Ovary (tissue), 3 donors: ENCODE measurements at regions not wholly inside any gene's neighbourhood (a gene's known extent, or its start where the extent isn't known, plus 50 kb on each side); places are given as distances from the start of the nearest gene placed in this dataset.

Experiments
- EP300 ChIP-seq: sonication (generic); formaldehyde crosslinking; IDR thresholded peaks from one replicate; pipeline ENCODE4 v1.6.1; 2017; ENCODE audit warnings: antibody characterized with exemption
- POLR2A ChIP-seq: fragments of 450-650 bp; IDR thresholded peaks from one replicate; pipeline ENCODE4 v1.6.1; 2017; ENCODE audit warnings: antibody characterized with exemption, mild to moderate bottlenecking, moderate library complexity
- TF ChIP-seq, protein P1 (sequence below), 3 donors: fragments of 450-650 bp in 2 of 3; fragments of 200-600 bp in 1 of 3; IDR thresholded peaks; one replicate each; pipeline versions ENCODE4 v1.5.1 to v1.8.0; 2016 to 2022; ENCODE audit warnings: antibody characterized with exemption in 3 of 3, mild to moderate bottlenecking in 1 of 3
- donor health status: DM: no; HTN: no; CAD: no.

DNA sequence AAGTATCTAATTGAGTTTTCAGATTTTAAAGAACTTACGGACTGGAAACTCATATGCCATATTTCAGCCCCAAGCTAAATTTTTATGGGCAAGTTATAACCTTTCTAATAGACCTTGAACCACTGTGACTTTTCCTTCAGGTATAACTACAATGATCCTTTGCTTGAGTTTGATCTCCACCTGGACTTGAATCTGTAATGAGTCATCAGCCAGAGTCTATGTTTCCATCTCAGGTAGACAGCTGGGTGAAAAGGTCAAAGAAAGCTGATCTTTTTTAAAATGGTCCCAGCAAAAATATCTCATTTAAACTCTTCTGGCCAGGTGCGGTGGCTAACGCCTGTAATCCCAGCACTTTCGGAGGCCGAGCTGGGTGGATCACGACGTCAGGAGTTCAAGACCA is 88.4 kb upstream of the SGK1 start:
- TF ChIP-seq, protein P1, sequence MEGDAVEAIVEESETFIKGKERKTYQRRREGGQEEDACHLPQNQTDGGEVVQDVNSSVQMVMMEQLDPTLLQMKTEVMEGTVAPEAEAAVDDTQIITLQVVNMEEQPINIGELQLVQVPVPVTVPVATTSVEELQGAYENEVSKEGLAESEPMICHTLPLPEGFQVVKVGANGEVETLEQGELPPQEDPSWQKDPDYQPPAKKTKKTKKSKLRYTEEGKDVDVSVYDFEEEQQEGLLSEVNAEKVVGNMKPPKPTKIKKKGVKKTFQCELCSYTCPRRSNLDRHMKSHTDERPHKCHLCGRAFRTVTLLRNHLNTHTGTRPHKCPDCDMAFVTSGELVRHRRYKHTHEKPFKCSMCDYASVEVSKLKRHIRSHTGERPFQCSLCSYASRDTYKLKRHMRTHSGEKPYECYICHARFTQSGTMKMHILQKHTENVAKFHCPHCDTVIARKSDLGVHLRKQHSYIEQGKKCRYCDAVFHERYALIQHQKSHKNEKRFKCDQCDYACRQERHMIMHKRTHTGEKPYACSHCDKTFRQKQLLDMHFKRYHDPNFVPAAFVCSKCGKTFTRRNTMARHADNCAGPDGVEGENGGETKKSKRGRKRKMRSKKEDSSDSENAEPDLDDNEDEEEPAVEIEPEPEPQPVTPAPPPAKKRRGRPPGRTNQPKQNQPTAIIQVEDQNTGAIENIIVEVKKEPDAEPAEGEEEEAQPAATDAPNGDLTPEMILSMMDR (IDR thresholded peaks at IDR 0.05): no peak
- TF ChIP-seq POLR2A: no peak
- TF ChIP-seq EP300: no peak
